ENCODE measurements at regions not wholly inside any gene's neighbourhood (a gene's known extent, or its start where the extent isn't known, plus 50 kb on each side); places are given as distances from the start of the nearest gene placed in this dataset.

- no peak for DNase-seq (ENCODE audit: low read depth)
- Histone ChIP-seq H3K36me3 (ENCODE audit: control insufficient read depth, insufficient read depth, low read length) (no peaks in the 10 kb centered on the region), H3K27me3 (ENCODE audit: control insufficient read depth, insufficient read depth, low read length) (no peaks in the 10 kb centered on the region), H3K4me3 (ENCODE audit: low read depth, low read length) (no peak overlapping the region)
- POLR2A ChIA-PET: no interaction called here
- TF ChIP-seq CTCF (IDR thresholded peaks at IDR 0.05; ENCODE audit: insufficient read depth, low read depth, low read length): no peak
- CTCF ChIA-PET: no interaction called here
Observed at GRCh38 chr6:119922814-119923213, 573.3 kb upstream of the MAN1A1 start.

GRCh38 chr6:119921491-119922010 is 572.0 kb upstream of the MAN1A1 start:
- ChIA-PET CTCF (no interaction called here), POLR2A (no interaction called here)
- DNase-seq (ENCODE audit: low read depth): no peak
- Histone ChIP-seq H3K27me3 (ENCODE audit: control insufficient read depth, insufficient read depth, low read length) (no peaks in the 10 kb centered on the region), H3K4me3 (ENCODE audit: low read depth, low read length) (no peak overlapping the region), H3K36me3 (ENCODE audit: control insufficient read depth, insufficient read depth, low read length) (no peaks in the 10 kb centered on the region)
- TF ChIP-seq CTCF (IDR thresholded peaks at IDR 0.05; ENCODE audit: insufficient read depth, low read depth, low read length): no peak

GRCh38 chr6:119917186-119917585 is 567.6 kb upstream of the MAN1A1 start:
- TF ChIP-seq CTCF (IDR thresholded peaks at IDR 0.05; ENCODE audit: insufficient read depth, low read depth, low read length): no peak
- CTCF ChIA-PET: no interaction called here
- H3K36me3 ChIP-seq (ENCODE audit: control insufficient read depth, insufficient read depth, low read length): no peaks in the 10 kb centered on the region
- H3K4me3 ChIP-seq (ENCODE audit: low read depth, low read length): no peak overlapping the region
- POLR2A ChIA-PET: no interaction called here
- no peaks in the 10 kb centered on the region for H3K27me3 ChIP-seq (ENCODE audit: control insufficient read depth, insufficient read depth, low read length)
- DNase-seq (ENCODE audit: low read depth): no peak

- Histone ChIP-seq H3K4me3 (ENCODE audit: low read depth, low read length) (no peak overlapping the region), H3K27me3 (ENCODE audit: control insufficient read depth, insufficient read depth, low read length) (no peaks in the 10 kb centered on the region), H3K36me3 (ENCODE audit: control insufficient read depth, insufficient read depth, low read length) (no peaks in the 10 kb centered on the region)
- no peak for TF ChIP-seq CTCF (IDR thresholded peaks at IDR 0.05; ENCODE audit: insufficient read depth, low read depth, low read length)
- ChIA-PET CTCF (interaction anchor here (0.7 kb wide), 1 partner anchor 59 kb away, joined by 3 read pairs; no protein-coding TSS in a partner anchor), POLR2A (no interaction called here)
- DNase-seq (ENCODE audit: low read depth): no peak
Observed at GRCh38 chr6:119915971-119916370, 566.4 kb upstream of the MAN1A1 start.

GRCh38 chr6:119908157-119908556 is 558.6 kb upstream of the MAN1A1 start:
- Histone ChIP-seq H3K27me3 (ENCODE audit: control insufficient read depth, insufficient read depth, low read length) (no peaks in the 10 kb centered on the region), H3K36me3 (ENCODE audit: control insufficient read depth, insufficient read depth, low read length) (no peaks in the 10 kb centered on the region), H3K4me3 (ENCODE audit: low read depth, low read length) (no peak overlapping the region)
- ChIA-PET CTCF (no interaction called here), POLR2A (no interaction called here)
- TF ChIP-seq CTCF (IDR thresholded peaks at IDR 0.05; ENCODE audit: insufficient read depth, low read depth, low read length): no peak
- no peak for DNase-seq (ENCODE audit: low read depth)
